T-helper 17 cell (primary cell): ENCODE measurements at regions not wholly inside any gene's neighbourhood (a gene's known extent, or its start where the extent isn't known, plus 50 kb on each side); places are given as distances from the start of the nearest gene placed in this dataset.

Experiments
- ATAC-seq: fragments of 150-1000 bp; cut with Tn5 transposase; 2 replicates; pipeline ENCODE4 v1.10.0; 2021; ENCODE audit warnings: mild to moderate bottlenecking, moderate library complexity
- DNase-seq, 3 donors: peaks; one replicate each; pipeline versions ENCODE4 v3.0.0 to v3.0.0-alpha.2; 2020 to 2021
- H3K9me3 ChIP-seq: one replicate; pipeline ENCODE4 v1.7.0; 2013; ENCODE audit warnings: low read length, mild to moderate bottlenecking; ENCODE audit not compliant: control insufficient read depth, poor library complexity, severe bottlenecking
- H3K27ac Mint-ChIP-seq: one replicate; pipeline ENCODE4 v1.8.0; 2022; ENCODE audit warnings: mild to moderate bottlenecking, moderate library complexity, mixed read lengths
- H3K27me3 Mint-ChIP-seq: one replicate; pipeline ENCODE4 v1.8.0; 2022; ENCODE audit warnings: mixed read lengths
- H3K36me3 Mint-ChIP-seq: one replicate; pipeline ENCODE4 v1.8.0; 2022; ENCODE audit warnings: low read depth, mixed read lengths
- H3K4me1 Mint-ChIP-seq: one replicate; pipeline ENCODE4 v1.8.0; 2022; ENCODE audit warnings: mild to moderate bottlenecking, mixed read lengths
- H3K4me3 Mint-ChIP-seq: one replicate; pipeline ENCODE4 v1.8.0; 2022; ENCODE audit warnings: mild to moderate bottlenecking, moderate library complexity, mixed read lengths

GRCh38 chr12:20024194-20024593, 344.1 kb upstream of the PDE3A start:
- no peak overlapping the region for H3K27ac Mint-ChIP-seq
- no peaks in the 10 kb centered on the region for H3K9me3 ChIP-seq
- no peak for ATAC-seq
- no peaks in the 10 kb centered on the region for H3K27me3 Mint-ChIP-seq
- DNase-seq: no peak
- H3K4me3 Mint-ChIP-seq: no peak overlapping the region
- no peaks in the 10 kb centered on the region for H3K4me1 Mint-ChIP-seq
- H3K36me3 Mint-ChIP-seq: no peaks in the 10 kb centered on the region

- Mint-ChIP-seq H3K27me3 (no peaks in the 10 kb centered on the region), H3K4me1 (no peaks in the 10 kb centered on the region), H3K27ac (no peak overlapping the region), H3K4me3 (no peak overlapping the region), H3K36me3 (no peaks in the 10 kb centered on the region)
- no peaks in the 10 kb centered on the region for H3K9me3 ChIP-seq
- no peak for ATAC-seq
- DNase-seq: no peak
These were observed 340.3 kb upstream of the PDE3A start for GRCh38 chr12:20028033-20028432.

GRCh38 chr12:20030826-20031225, 337.5 kb upstream of the PDE3A start:
- H3K27me3 Mint-ChIP-seq: no peaks in the 10 kb centered on the region
- no peaks in the 10 kb centered on the region for H3K4me1 Mint-ChIP-seq
- H3K9me3 ChIP-seq: no peaks in the 10 kb centered on the region
- H3K27ac Mint-ChIP-seq: no peak overlapping the region
- ATAC-seq: no peak
- no peak overlapping the region for H3K4me3 Mint-ChIP-seq
- DNase-seq: no peak
- no peaks in the 10 kb centered on the region for H3K36me3 Mint-ChIP-seq

GRCh38 chr12:20039562-20039961, 328.8 kb upstream of the PDE3A start:
- Mint-ChIP-seq H3K27ac (no peak overlapping the region), H3K27me3 (peaks cover 10% of the 10 kb centered on the region), H3K4me1 (no peaks in the 10 kb centered on the region), H3K4me3 (no peak overlapping the region), H3K36me3 (no peaks in the 10 kb centered on the region)
- ATAC-seq: no peak
- DNase-seq: no peak
- H3K9me3 ChIP-seq: no peaks in the 10 kb centered on the region

- no peaks in the 10 kb centered on the region for H3K9me3 ChIP-seq
- DNase-seq (no peak), ATAC-seq (no peak)
- Mint-ChIP-seq H3K27me3 (peaks cover 10% of the 10 kb centered on the region), H3K27ac (no peak overlapping the region), H3K4me3 (no peak overlapping the region), H3K4me1 (no peaks in the 10 kb centered on the region), H3K36me3 (no peaks in the 10 kb centered on the region)
These were observed 328.2 kb upstream of the PDE3A start for GRCh38 chr12:20040184-20040583.

- ATAC-seq (no peak), DNase-seq (no peak)
- H3K4me3 Mint-ChIP-seq: no peak overlapping the region
- H3K9me3 ChIP-seq: no peaks in the 10 kb centered on the region
- H3K27ac Mint-ChIP-seq: no peak overlapping the region
- H3K27me3 Mint-ChIP-seq: peaks cover 10% of the 10 kb centered on the region
- no peaks in the 10 kb centered on the region for H3K4me1 Mint-ChIP-seq
- H3K36me3 Mint-ChIP-seq: no peaks in the 10 kb centered on the region
These were observed 327.5 kb upstream of the PDE3A start for GRCh38 chr12:20040831-20041230.

GRCh38 chr12:20044351-20044750, 324.0 kb upstream of the PDE3A start:
- H3K4me1 Mint-ChIP-seq: no peaks in the 10 kb centered on the region
- ATAC-seq (no peak), DNase-seq (no peak)

GRCh38 chr12:20044846-20045245, 323.5 kb upstream of the PDE3A start:
- H3K27ac Mint-ChIP-seq: no peak overlapping the region
- peaks cover 10% of the 10 kb centered on the region for H3K27me3 Mint-ChIP-seq
- DNase-seq (no peak), ATAC-seq (no peak)
- no peaks in the 10 kb centered on the region for H3K4me1 Mint-ChIP-seq
- no peaks in the 10 kb centered on the region for H3K36me3 Mint-ChIP-seq
- H3K9me3 ChIP-seq: no peaks in the 10 kb centered on the region
- H3K4me3 Mint-ChIP-seq: no peak overlapping the region

More at GRCh38 chr12:20044351-20044750, 324.0 kb upstream of the PDE3A start:
- no peaks in the 10 kb centered on the region for H3K9me3 ChIP-seq
- no peak overlapping the region for H3K4me3 Mint-ChIP-seq
- H3K27me3 Mint-ChIP-seq: peaks cover 10% of the 10 kb centered on the region
- H3K27ac Mint-ChIP-seq: no peak overlapping the region
- H3K36me3 Mint-ChIP-seq: no peaks in the 10 kb centered on the region

GRCh38 chr12:20047901-20048300, 320.4 kb upstream of the PDE3A start:
- Mint-ChIP-seq H3K27ac (no peak overlapping the region), H3K36me3 (no peaks in the 10 kb centered on the region), H3K27me3 (peaks cover 2% of the 10 kb centered on the region), H3K4me3 (no peak overlapping the region), H3K4me1 (no peaks in the 10 kb centered on the region)
- no peak for DNase-seq
- no peak for ATAC-seq
- no peaks in the 10 kb centered on the region for H3K9me3 ChIP-seq

- no peaks in the 10 kb centered on the region for H3K9me3 ChIP-seq
- DNase-seq: no peak
These were observed 318.1 kb upstream of the PDE3A start for GRCh38 chr12:20050221-20050620.

GRCh38 chr12:20053782-20054181, 314.6 kb upstream of the PDE3A start:
- no peaks in the 10 kb centered on the region for H3K36me3 Mint-ChIP-seq
- H3K4me1 Mint-ChIP-seq: no peaks in the 10 kb centered on the region
- H3K9me3 ChIP-seq: no peaks in the 10 kb centered on the region
- DNase-seq (no peak), ATAC-seq (no peak)
- no peaks in the 10 kb centered on the region for H3K27me3 Mint-ChIP-seq
- H3K4me3 Mint-ChIP-seq: no peak overlapping the region
- no peak overlapping the region for H3K27ac Mint-ChIP-seq

More at GRCh38 chr12:20050221-20050620, 318.1 kb upstream of the PDE3A start:
- Mint-ChIP-seq H3K27ac (no peak overlapping the region), H3K4me1 (no peaks in the 10 kb centered on the region), H3K36me3 (no peaks in the 10 kb centered on the region), H3K4me3 (no peak overlapping the region), H3K27me3 (no peaks in the 10 kb centered on the region)
- ATAC-seq: no peak

- no peak overlapping the region for H3K4me3 Mint-ChIP-seq
- H3K27ac Mint-ChIP-seq: no peak overlapping the region
- ATAC-seq (no peak), DNase-seq (no peak)
- H3K9me3 ChIP-seq: no peaks in the 10 kb centered on the region
- H3K36me3 Mint-ChIP-seq: no peaks in the 10 kb centered on the region
- H3K4me1 Mint-ChIP-seq: no peaks in the 10 kb centered on the region
- H3K27me3 Mint-ChIP-seq: no peaks in the 10 kb centered on the region
These were observed 312.5 kb upstream of the PDE3A start for GRCh38 chr12:20055856-20056255.

GRCh38 chr12:20057398-20057797, 310.9 kb upstream of the PDE3A start:
- ATAC-seq: no peak
- no peaks in the 10 kb centered on the region for H3K4me1 Mint-ChIP-seq
- DNase-seq: no peak
- H3K27me3 Mint-ChIP-seq: no peaks in the 10 kb centered on the region
- H3K36me3 Mint-ChIP-seq: no peaks in the 10 kb centered on the region
- no peak overlapping the region for H3K27ac Mint-ChIP-seq
- H3K9me3 ChIP-seq: peaks cover 3% of the 10 kb centered on the region
- no peak overlapping the region for H3K4me3 Mint-ChIP-seq

- no peaks in the 10 kb centered on the region for H3K27me3 Mint-ChIP-seq
- ATAC-seq (no peak), DNase-seq (no peak)
- no peak overlapping the region for H3K27ac Mint-ChIP-seq
- H3K4me3 Mint-ChIP-seq: no peak overlapping the region
- peaks cover 3% of the 10 kb centered on the region for H3K9me3 ChIP-seq
- H3K4me1 Mint-ChIP-seq: no peaks in the 10 kb centered on the region
- no peaks in the 10 kb centered on the region for H3K36me3 Mint-ChIP-seq
These were observed 305.2 kb upstream of the PDE3A start for GRCh38 chr12:20063116-20063515.

- H3K27ac Mint-ChIP-seq: no peak overlapping the region
- no peaks in the 10 kb centered on the region for H3K9me3 ChIP-seq
- no peaks in the 10 kb centered on the region for H3K27me3 Mint-ChIP-seq
- ATAC-seq (no peak), DNase-seq (no peak)
- H3K4me3 Mint-ChIP-seq: no peak overlapping the region
- no peaks in the 10 kb centered on the region for H3K36me3 Mint-ChIP-seq
- no peaks in the 10 kb centered on the region for H3K4me1 Mint-ChIP-seq
These were observed 290.7 kb upstream of the PDE3A start for GRCh38 chr12:20077618-20078017.
